IPS DF 6.9 (cell line): ENCODE measurements at regions not wholly inside any gene's neighbourhood (a gene's known extent, or its start where the extent isn't known, plus 50 kb on each side); places are given as distances from the start of the nearest gene placed in this dataset.
"Not testable (repeated sequence)": the region's sequence is repeated elsewhere in the genome, so short reads cannot be mapped to it uniquely, and the experiment has no call there.

Experiments
- DNase-seq: peaks from one replicate; pipeline ENCODE4 v3.0.0-alpha.2; 2013; ENCODE audit warnings: low read depth, low spot score
- H3K27ac ChIP-seq: one replicate; pipeline ENCODE4 v1.5.1; 2013; ENCODE audit warnings: low read length, control low read depth
- H3K27me3 ChIP-seq: 2 replicates; pipeline ENCODE4 v1.6.1; 2013; ENCODE audit warnings: mild to moderate bottlenecking, low read length; ENCODE audit not compliant: control insufficient read depth, insufficient read depth
- H3K36me3 ChIP-seq: 2 replicates; pipeline ENCODE4 v1.6.1; 2013; ENCODE audit warnings: low read length; ENCODE audit not compliant: control insufficient read depth, insufficient read depth
- H3K4me1 ChIP-seq: 2 replicates; pipeline ENCODE4 v1.6.1; 2013; ENCODE audit warnings: low read length; ENCODE audit not compliant: control insufficient read depth, insufficient read depth
- H3K4me3 ChIP-seq: 2 replicates; pipeline ENCODE4 v1.5.1; 2013; ENCODE audit warnings: mild to moderate bottlenecking, low read length
- H3K9me3 ChIP-seq: 2 replicates; pipeline ENCODE4 v1.6.1; 2013; ENCODE audit warnings: low read length, inconsistent platforms; ENCODE audit not compliant: control insufficient read depth, insufficient read depth
- WGBS: extraction: QIAGEN DNeasy Blood & Tissue Kit; methylation state at CpG from one replicate; pipeline ENCODE4 v1.1.7; 2013; ENCODE audit warnings: mixed read lengths, missing lambda C conversion rate; ENCODE audit not compliant: insufficient read length, insufficient coverage; 5-methylcytosine and 5-hydroxymethylcytosine counted together

GRCh38 chr11:38710262-38710661 is 2112.2 kb upstream of the RAG2 start:
- H3K9me3 ChIP-seq = no peaks in the 10 kb centered on the region
- WGBS = no CpG with 5 or more reads among the region's 5 CpGs
- no peaks in the 10 kb centered on the region for H3K4me1 ChIP-seq
- no peak overlapping the region for H3K4me3 ChIP-seq
- no peaks in the 10 kb centered on the region for H3K27me3 ChIP-seq
- no peak overlapping the region for H3K27ac ChIP-seq
- no peaks in the 10 kb centered on the region for H3K36me3 ChIP-seq
- no peak for DNase-seq

GRCh38 chr11:38700111-38700510 is 2102.1 kb upstream of the RAG2 start:
- no peaks in the 10 kb centered on the region for H3K36me3 ChIP-seq
- H3K9me3 ChIP-seq = no peaks in the 10 kb centered on the region
- WGBS = no CpG with 5 or more reads among the region's 2 CpGs
- no peak overlapping the region for H3K4me3 ChIP-seq
- H3K4me1 ChIP-seq = no peaks in the 10 kb centered on the region
- no peaks in the 10 kb centered on the region for H3K27me3 ChIP-seq
- DNase-seq = no peak
- H3K27ac ChIP-seq = no peak overlapping the region

GRCh38 chr11:38693306-38693705 is 2095.3 kb upstream of the RAG2 start:
- no CpG with 5 or more reads among the region's 1 CpG for WGBS
- no peak overlapping the region for H3K27ac ChIP-seq
- H3K36me3 ChIP-seq = no peaks in the 10 kb centered on the region
- H3K27me3 ChIP-seq = no peaks in the 10 kb centered on the region
- no peak for DNase-seq
- no peaks in the 10 kb centered on the region for H3K9me3 ChIP-seq
- H3K4me1 ChIP-seq = no peaks in the 10 kb centered on the region
- H3K4me3 ChIP-seq = no peak overlapping the region

GRCh38 chr11:38690211-38690610 is 2092.2 kb upstream of the RAG2 start:
- not testable (repeated sequence) for H3K9me3 ChIP-seq, H3K4me3 ChIP-seq, H3K27ac ChIP-seq, DNase-seq, H3K36me3 ChIP-seq, H3K27me3 ChIP-seq, H3K4me1 ChIP-seq
- WGBS = no CpG with 5 or more reads among the region's 2 CpGs

GRCh38 chr11:38687008-38687407 is 2089.0 kb upstream of the RAG2 start:
- DNase-seq = no peak
- Histone ChIP-seq H3K4me1 (no peaks in the 10 kb centered on the region), H3K4me3 (no peak overlapping the region), H3K27me3 (no peaks in the 10 kb centered on the region), H3K27ac (no peak overlapping the region), H3K9me3 (no peaks in the 10 kb centered on the region), H3K36me3 (no peaks in the 10 kb centered on the region)
- no CpG with 5 or more reads among the region's 3 CpGs for WGBS

GRCh38 chr11:38683484-38683883 is 2085.4 kb upstream of the RAG2 start:
- H3K4me1 ChIP-seq = no peaks in the 10 kb centered on the region
- no CpG with 5 or more reads among the region's 2 CpGs for WGBS

GRCh38 chr11:38680746-38681145 is 2082.7 kb upstream of the RAG2 start:
- no peak overlapping the region for H3K27ac ChIP-seq

More at GRCh38 chr11:38683484-38683883, 2085.4 kb upstream of the RAG2 start:
- H3K36me3 ChIP-seq = no peaks in the 10 kb centered on the region
- H3K4me3 ChIP-seq = no peak overlapping the region
- DNase-seq = no peak
- H3K9me3 ChIP-seq = no peaks in the 10 kb centered on the region
- H3K27me3 ChIP-seq = no peaks in the 10 kb centered on the region
- no peak overlapping the region for H3K27ac ChIP-seq

GRCh38 chr11:38680166-38680565 is 2082.1 kb upstream of the RAG2 start:
- Histone ChIP-seq H3K36me3 (no peaks in the 10 kb centered on the region), H3K27ac (no peak overlapping the region), H3K9me3 (no peaks in the 10 kb centered on the region), H3K4me1 (no peaks in the 10 kb centered on the region), H3K27me3 (no peaks in the 10 kb centered on the region), H3K4me3 (no peak overlapping the region)
- no peak for DNase-seq
- WGBS = no CpG with 5 or more reads among the region's 2 CpGs

More at GRCh38 chr11:38680746-38681145, 2082.7 kb upstream of the RAG2 start:
- no peak overlapping the region for H3K4me3 ChIP-seq
- H3K27me3 ChIP-seq = no peaks in the 10 kb centered on the region
- no peaks in the 10 kb centered on the region for H3K9me3 ChIP-seq
- no peak for DNase-seq
- H3K36me3 ChIP-seq = no peaks in the 10 kb centered on the region
- no peaks in the 10 kb centered on the region for H3K4me1 ChIP-seq
- WGBS = no CpG with 5 or more reads among the region's 2 CpGs

- DNase-seq = no peak
- no peaks in the 10 kb centered on the region for H3K9me3 ChIP-seq
- H3K4me3 ChIP-seq = no peak overlapping the region
- no peaks in the 10 kb centered on the region for H3K27me3 ChIP-seq
- no peaks in the 10 kb centered on the region; the same call in 1 of the 2 replicates for H3K4me1 ChIP-seq
- no peak overlapping the region for H3K27ac ChIP-seq
- no peaks in the 10 kb centered on the region for H3K36me3 ChIP-seq
These were observed 2074.4 kb upstream of the RAG2 start for GRCh38 chr11:38672445-38672844.

GRCh38 chr11:38667359-38667758 is 2069.3 kb upstream of the RAG2 start:
- Histone ChIP-seq H3K4me3 (no peak overlapping the region), H3K27me3 (no peaks in the 10 kb centered on the region), H3K9me3 (no peaks in the 10 kb centered on the region), H3K27ac (no peak overlapping the region), H3K4me1 (no peaks in the 10 kb centered on the region; the same call in 1 of the 2 replicates), H3K36me3 (no peaks in the 10 kb centered on the region)
- WGBS = no CpG with 5 or more reads among the region's 10 CpGs
- DNase-seq = no peak

- DNase-seq = no peak
- no peaks in the 10 kb centered on the region for H3K9me3 ChIP-seq
- no peak overlapping the region for H3K4me3 ChIP-seq
- H3K4me1 ChIP-seq = no peaks in the 10 kb centered on the region
- no peaks in the 10 kb centered on the region for H3K36me3 ChIP-seq
- no CpG with 5 or more reads among the region's 3 CpGs for WGBS
- H3K27me3 ChIP-seq = no peaks in the 10 kb centered on the region
- no peak overlapping the region for H3K27ac ChIP-seq
These were observed 2050.6 kb upstream of the RAG2 start for GRCh38 chr11:38648604-38649003.
